Type B pancreatic cell (in vitro differentiated cells): ENCODE measurements at regions not wholly inside any gene's neighbourhood (a gene's known extent, or its start where the extent isn't known, plus 50 kb on each side); places are given as distances from the start of the nearest gene placed in this dataset.

Source experiments
- DNase-seq: peaks from one replicate; pipeline ENCODE4 v3.0.0; 2021; ENCODE audit warnings: mixed read lengths; ENCODE audit not compliant: unreplicated experiment; ENCODE audit errors: extremely low spot score
- H3K27ac Mint-ChIP-seq: 2 replicates; pipeline ENCODE4 v1.8.0; 2021; ENCODE audit warnings: mild to moderate bottlenecking, mixed read lengths
- H3K27me3 Mint-ChIP-seq: 2 replicates; pipeline ENCODE4 v1.8.0; 2021; ENCODE audit warnings: mixed read lengths
- H3K36me3 Mint-ChIP-seq: 2 replicates; pipeline ENCODE4 v1.8.0; 2021; ENCODE audit warnings: mixed read lengths
- H3K4me1 Mint-ChIP-seq: one replicate; pipeline ENCODE4 v1.8.0; 2021; ENCODE audit warnings: mixed read lengths; ENCODE audit not compliant: unreplicated experiment
- H3K4me3 Mint-ChIP-seq: 2 replicates; pipeline ENCODE4 v1.8.0; 2021; ENCODE audit warnings: mild to moderate bottlenecking, mixed read lengths
- H3K9me3 Mint-ChIP-seq: 2 replicates; pipeline ENCODE4 v1.8.0; 2021; ENCODE audit warnings: mixed read lengths
- TF ChIP-seq, protein P1 (sequence below): fragments of 200-600 bp; sonication (generic); conservative IDR thresholded peaks from 2 replicates; pipeline ENCODE4 v1.5.0; 2021; ENCODE audit warnings: antibody characterized with exemption, mild to moderate bottlenecking

DNA sequence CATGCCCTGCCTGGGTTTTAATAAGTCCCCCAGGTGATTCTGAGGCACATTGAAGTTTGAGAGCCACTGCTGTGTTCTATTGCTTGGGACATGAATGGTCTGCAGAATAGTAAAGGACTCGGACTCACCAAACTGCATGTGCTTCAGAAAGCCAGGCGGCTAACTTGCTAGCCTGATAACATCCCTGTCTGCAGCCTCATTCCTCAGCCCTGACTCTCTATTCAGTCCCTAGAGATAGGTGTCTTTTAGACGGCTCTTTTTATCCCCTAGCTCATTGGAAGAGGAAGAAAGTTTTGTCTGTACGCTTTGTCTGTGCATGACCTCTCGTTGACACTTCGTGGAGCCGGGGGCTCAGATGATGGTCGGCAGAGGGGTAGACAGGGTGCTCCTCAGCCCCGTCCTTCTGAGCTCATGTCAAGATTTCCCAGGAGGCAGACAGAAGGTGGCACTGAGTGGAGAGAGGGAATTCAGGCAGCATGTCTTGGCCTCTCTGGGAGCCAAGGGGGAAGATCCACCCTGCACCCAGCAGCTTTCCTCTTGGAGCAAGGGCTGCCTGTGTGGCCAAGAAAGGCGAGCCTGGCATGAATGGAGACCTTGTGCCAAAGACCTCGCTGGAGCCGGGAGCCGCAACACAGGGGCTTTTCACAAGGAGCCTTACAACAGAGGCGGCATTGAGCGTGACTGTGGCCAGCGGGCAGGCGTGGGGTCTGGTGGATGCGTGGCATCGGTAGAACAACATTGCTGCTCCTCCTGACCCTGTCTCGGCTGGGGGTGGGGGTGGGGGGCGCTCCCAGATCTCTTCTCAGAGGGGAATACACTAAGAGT, 51.1 kb upstream of the PODXL start:
- H3K4me1 Mint-ChIP-seq: peaks cover 29% of the 10 kb centered on the region
- H3K4me3 Mint-ChIP-seq: peak overlapping the region; percentile 58
- TF ChIP-seq, protein P1, sequence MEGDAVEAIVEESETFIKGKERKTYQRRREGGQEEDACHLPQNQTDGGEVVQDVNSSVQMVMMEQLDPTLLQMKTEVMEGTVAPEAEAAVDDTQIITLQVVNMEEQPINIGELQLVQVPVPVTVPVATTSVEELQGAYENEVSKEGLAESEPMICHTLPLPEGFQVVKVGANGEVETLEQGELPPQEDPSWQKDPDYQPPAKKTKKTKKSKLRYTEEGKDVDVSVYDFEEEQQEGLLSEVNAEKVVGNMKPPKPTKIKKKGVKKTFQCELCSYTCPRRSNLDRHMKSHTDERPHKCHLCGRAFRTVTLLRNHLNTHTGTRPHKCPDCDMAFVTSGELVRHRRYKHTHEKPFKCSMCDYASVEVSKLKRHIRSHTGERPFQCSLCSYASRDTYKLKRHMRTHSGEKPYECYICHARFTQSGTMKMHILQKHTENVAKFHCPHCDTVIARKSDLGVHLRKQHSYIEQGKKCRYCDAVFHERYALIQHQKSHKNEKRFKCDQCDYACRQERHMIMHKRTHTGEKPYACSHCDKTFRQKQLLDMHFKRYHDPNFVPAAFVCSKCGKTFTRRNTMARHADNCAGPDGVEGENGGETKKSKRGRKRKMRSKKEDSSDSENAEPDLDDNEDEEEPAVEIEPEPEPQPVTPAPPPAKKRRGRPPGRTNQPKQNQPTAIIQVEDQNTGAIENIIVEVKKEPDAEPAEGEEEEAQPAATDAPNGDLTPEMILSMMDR: no peak
- H3K27ac Mint-ChIP-seq: no peak overlapping the region
- peaks cover 45% of the 10 kb centered on the region for H3K27me3 Mint-ChIP-seq
- H3K9me3 Mint-ChIP-seq: no peaks in the 10 kb centered on the region
- DNase-seq: no peak
- no peaks in the 10 kb centered on the region for H3K36me3 Mint-ChIP-seq

DNA sequence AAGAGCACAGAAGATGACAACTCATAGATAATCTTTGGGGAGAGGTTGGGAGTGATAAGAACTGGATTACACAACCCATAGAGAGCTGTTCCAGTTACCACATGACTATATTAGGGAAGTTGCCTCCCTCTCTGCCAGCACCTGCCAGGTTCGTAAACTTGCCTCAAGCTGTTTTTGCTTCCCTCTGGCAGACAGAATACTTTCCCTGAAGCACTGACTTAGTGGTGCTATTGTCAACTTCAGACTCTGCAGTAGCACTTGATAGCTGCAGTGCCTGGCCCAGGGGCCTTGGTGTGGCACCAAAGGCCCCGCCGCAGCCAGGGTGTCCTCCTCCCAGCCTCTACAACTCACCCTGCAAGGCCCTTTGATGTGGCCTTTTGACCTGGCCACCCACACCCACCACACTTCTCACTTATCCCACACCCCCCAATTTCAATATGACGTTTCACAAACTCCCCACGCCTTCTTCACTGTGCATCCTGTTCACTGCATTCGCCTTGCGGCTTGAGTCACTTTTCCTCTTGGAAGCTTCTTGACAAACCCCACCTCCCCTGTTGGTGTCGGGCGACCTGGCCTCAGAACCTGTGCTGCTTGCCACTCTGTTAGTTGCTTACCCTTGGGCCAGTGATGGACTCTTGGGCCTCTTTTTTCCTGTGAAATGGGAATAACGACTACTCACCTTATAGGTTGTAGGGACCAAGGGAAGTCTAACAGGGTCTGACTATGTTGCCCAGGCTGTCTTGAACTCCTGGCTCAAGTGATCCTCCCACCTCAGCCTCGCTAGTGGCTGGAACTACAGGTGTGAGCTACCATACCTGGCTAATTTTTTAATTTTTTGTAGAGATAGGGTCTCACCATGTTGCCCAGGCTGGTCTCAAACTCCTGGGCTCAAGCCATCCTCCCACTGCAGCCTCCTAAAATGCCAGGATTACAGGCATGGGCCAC, 50.2 kb upstream of the PODXL start:
- Mint-ChIP-seq H3K4me1 (peaks cover 29% of the 10 kb centered on the region), H3K4me3 (no peak overlapping the region), H3K27me3 (peaks cover 49% of the 10 kb centered on the region), H3K27ac (no peak overlapping the region), H3K36me3 (no peaks in the 10 kb centered on the region), H3K9me3 (no peaks in the 10 kb centered on the region)
- no peak for DNase-seq
- TF ChIP-seq, protein P1: no peak
